Stimulated activated CD4-positive, alpha-beta T cell treated with anti-CD3 and anti-CD28 coated beads, Interleukin-2, amount 100 ng/mL, for 4 hours (primary cell): ENCODE measurements at regions not wholly inside any gene's neighbourhood (a gene's known extent, or its start where the extent isn't known, plus 50 kb on each side); places are given as distances from the start of the nearest gene placed in this dataset.

Experiments
- DNase-seq: peaks from one replicate; pipeline ENCODE4 v3.0.0-alpha.2; 2020; ENCODE audit warnings: low read depth

DNA sequence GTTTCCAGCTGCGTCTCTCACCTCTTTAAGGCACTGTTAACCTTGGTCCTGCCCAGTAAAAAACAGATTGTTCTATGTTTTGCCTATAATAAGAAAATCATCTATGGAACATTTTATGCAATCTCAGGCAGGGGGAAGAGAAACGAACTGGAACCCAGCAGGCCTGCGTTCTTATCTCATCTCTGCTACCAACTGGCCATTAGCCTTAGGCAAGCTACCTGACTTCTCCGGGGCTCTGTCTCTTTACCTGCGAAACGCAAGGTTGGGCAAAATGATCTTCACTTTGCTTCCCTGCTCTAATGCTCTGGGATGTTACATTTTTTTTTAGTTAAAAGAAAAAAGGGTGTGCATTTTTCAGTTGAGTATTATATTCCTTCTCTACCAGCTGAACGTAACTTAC, 70.5 kb upstream of the WIPF1 start:
- no peak for DNase-seq

DNA sequence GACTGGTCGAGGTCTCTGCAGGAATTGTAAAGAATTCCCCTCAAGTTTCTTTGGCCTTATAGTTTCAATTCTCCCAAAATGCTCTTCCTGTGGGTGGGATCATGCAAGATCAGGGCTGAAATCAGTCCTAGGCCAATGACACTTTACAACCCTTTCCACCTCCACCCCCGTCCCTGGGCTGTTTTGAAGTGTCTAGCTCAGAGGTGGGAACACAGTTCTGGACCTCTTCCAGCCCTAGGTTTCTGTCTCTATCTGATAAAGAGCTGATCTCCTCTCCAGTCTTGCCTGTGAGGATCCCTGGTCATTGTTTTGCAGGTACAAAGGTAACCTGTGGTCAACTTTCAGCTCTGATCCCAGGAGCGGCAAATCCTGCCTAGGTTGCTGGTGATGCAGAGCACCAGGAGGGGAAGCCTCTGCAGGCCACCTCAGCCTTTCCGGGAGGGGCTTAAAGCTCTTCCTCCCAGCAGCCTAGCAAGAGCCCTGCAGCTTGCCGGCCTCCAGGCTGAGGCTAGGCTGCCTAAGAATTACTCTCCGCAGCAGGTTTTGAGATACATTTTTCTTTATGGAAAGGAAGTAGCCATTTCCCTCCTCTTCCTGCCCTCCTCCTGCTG, 69.8 kb upstream of the WIPF1 start:
- no peak for DNase-seq

DNA sequence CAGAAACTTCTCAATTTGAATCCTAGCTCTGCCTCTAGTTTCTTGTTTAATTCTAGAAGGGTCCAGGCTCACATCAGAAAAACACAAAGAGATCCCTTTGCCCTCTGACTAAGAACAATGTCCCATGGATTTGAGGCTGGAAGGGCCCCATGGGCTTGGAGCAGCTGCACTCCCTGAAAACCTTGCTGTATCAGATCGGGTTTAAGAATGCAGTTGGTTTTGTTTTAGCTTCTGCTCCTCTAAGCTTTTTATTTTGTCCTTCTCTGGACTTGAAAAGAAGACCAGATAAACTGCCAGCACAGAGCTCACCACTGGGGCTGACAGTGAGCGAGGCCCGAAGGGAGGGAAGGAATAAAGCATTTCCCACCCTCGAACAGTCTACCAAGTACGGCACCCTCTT, 69.2 kb upstream of the WIPF1 start:
- no peak for DNase-seq

DNA sequence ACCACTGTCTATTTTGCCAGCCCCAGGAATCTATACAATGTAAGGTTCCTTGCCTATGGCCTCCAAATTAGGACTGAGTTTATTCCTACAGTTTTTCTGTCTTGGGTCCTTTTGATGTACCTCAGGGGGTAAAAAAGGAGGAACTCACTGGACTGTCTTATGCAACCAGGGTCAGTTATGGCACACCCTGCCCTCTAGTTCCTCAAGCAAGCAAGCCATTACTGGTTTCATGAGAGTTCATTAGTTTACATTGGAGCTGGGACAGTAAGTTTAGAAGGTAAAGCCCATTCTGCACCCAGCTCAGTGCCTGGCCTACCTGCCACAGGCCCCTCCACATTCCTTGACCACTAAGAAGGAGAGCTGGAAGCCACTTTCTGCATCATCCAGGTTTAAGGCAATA, 68.7 kb upstream of the WIPF1 start:
- DNase-seq: no peak

DNA sequence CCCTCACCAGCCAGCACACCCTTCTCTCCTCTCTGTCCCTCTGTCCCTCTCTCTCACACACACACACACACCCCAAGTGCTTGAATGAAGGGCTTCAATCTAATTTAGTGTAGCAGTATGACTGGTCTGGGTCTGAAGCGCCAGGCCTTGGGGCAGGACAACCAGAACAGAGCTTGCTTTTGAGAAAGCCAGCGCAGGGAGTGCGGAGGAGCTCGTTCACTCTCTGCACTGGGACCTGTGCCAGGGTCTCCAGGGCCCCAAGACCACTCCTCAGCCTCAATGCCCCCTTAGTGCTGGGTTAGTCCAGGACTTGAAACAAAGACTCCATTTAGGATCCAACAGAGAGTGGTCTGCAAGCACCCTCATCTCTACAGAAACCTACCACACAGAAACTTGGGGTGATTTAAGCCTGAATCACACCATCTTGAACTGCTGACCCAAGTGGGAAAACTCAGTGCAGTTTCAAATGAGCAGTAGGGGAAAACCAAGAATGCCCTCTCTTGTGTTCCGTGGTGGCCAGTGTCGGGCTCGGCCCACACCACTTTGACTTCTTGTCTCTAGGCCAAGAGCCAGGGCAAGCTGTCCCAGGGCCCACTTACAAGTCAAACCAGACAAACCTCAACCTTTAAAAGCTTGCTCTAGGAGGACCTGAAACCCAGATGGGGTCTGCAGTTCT, 66.6 kb upstream of the WIPF1 start:
- DNase-seq: no peak

DNA sequence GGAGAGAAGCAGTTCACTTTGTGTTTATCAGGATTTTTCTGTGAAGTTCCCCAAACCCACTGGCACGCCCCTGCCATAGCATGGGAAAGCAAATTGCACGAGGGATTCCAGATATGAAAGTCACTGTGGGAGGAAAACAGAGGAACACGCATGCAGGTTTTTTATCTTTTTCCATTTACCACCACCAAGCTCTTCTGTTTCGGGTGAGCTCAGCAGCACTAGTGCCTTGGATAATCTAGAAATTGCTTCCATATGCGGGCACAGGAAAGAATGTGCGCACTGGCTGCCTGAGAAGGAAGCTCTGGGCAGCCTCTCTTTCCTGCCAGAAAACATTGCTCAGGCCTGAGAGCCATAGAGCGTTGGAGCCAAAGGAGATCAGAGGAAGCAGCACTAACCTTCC, 65.9 kb upstream of the WIPF1 start:
- DNase-seq: no peak

DNA sequence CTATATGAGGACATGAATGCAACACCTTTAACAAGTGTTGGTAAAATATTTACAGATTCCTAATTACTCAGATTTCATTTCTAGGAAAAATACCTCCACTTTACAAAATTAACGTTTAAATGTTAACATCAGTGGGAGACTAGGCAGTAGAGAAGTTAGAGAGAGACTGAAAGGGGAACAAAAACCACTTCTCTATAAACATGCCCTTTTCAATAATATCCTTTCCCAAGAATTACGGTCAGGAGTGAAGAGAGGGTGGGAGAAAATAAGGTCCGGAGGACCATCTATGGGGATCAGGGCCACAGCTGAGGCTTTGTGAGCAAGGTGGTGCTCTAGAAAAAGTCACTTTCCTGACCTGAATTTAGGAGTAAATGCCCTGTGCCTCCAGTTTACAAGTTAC, 65.3 kb upstream of the WIPF1 start:
- no peak for DNase-seq

DNA sequence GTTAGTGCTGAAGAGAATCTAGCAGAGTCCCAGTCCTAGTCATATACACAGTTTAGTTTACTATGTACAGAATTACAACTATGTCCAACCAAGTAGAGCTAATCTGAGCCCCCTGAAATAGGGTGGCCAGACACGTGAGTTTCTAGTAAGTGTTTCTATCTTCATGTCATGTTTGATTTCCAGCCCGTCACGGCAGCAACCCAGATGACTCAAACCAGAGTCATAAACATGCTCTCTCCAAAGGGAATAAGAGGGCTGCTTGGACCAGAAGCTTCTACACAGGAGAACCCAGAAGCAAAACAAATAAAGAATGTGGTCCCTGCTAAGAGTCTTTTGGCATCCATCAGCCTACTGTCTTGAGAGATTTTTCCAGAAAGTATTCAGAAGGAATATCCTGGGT, 64.9 kb upstream of the WIPF1 start:
- no peak for DNase-seq

DNA sequence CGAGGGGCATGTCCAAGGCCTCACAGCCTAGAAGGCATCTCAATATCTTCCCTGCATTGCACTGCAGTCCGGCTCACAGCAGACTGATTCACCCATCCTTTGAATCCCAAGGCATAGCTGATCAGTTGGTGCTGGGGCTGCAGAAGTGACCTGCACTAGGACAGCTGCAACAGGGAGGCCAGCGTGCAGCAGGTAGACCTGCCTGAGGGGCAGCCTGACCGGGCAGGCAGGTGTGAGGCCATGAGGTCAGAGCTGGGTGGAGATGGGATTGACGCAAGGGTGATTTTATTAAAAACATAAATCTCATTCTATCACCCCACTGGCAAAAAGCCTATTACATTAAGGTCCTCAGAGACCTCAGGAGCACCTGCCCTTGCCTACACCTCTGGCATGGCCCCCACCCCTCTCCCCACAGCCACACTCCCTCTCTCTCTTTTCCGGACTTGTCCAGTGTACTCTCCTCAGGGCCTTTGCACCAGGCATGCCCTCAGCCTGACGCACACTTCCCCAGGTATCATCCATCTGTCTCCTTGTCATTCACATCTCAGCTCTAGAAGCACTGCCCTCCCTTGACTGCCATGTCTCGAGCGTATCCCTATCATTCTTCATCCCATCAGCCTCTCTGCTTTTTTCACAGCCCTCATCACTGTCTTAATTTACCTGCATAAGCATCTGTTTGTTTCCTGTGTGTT, 63.5 kb upstream of the WIPF1 start:
- DNase-seq: no peak

DNA sequence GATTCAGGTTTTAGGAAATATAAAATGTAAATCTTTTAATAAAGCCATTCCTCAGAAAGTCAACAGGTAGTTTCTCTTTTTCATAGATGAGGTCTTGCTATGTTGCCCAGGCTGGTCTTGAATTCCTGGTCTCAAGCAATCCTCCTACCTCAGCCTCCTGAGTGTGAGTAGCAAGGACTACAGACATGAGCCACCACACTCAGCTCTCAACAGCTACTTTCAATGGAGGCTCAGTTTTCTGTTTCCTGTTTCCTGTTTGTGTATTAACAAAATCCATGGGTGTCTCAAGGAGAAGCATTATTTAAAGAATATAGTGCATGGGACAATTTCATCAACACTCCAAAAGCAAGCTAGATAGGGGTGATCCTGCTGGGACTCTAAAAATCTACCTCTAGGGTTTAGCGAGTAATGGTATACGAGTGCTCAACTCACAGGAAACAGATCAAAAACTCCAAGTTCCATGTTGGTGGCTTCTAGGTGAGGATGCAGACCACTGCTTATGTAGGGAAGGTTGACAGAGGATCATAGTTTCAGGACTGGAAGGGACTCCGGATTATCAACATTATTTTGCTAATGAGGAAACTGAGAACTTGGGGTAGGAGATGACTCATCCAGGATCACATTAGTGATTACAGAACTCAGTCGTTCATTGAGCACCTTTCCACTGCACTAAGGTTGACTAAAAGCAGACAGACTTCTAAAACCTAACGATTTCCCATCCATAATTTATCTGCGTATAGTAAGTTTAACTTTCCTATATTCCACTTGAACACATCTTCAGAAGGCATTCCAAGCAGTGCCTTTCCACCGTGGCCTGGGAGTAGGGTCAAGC, 61.7 kb upstream of the WIPF1 start:
- DNase-seq: no peak

DNA sequence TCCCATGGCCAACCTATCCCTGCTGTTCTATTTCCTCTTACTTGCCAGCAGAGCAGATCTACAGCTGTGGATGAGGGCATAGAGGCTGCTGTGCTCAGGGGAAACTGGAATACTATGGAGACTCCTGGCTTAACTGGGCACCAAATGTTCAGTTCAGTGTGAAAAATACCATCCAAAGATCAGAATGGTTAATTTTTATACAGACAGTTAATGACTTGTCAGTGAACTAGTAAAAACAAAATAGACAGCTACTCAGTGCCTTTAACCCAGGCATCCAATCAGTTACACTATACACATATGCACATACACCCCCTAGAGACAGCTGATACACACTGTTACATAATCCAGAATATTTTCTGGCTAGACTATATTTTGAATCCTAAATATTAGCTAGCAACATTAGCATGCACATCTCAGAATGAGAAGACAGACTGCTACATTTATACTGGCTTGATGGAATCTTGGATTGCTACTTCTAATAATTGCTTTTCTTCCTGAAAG, 59.1 kb upstream of the WIPF1 start:
- no peak for DNase-seq

DNA sequence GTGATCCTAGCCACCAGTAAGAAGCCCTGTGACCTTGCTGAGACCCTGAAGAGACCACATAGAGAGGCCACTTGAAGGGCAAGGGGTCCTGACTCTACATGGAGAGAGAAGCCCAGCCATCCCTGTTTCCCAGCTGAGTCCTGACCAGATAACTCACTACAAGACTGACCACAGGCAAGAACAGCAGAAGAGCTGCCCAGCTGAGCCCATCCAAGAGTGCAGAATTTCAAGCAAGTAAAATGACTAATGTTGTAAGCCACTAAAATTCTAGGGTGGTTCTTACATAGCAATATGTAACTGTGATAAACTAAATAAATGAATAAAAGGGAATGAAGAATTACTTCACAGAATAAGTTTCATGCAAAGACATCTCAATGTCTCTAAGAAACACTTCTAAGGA, 58.4 kb upstream of the WIPF1 start:
- DNase-seq: no peak

DNA sequence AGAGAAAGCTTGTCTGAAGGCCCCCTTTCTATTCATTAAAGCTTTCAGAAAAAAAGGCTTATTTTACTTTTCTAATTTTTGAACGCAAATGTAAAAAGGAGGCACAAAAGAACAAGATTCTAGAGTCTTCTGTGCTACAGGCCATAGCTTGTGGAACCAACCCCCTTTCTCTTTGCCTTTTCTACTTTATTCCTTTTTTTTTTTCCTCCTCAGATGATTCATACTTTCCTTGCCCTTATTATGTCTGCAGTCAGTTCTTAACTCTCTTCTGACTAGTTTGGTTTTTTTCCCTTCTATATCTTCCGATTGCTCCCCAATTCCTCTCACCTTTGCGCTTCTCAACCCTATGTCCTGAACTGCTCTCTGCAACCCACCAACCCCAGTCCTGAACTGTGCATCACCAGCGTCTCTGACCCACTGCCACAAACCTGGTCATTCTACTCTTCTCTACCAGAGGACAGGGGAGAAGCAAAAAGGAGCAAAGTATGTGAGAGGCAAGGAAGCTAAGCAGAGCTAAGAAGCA, 56.9 kb upstream of the WIPF1 start:
- DNase-seq: no peak

DNA sequence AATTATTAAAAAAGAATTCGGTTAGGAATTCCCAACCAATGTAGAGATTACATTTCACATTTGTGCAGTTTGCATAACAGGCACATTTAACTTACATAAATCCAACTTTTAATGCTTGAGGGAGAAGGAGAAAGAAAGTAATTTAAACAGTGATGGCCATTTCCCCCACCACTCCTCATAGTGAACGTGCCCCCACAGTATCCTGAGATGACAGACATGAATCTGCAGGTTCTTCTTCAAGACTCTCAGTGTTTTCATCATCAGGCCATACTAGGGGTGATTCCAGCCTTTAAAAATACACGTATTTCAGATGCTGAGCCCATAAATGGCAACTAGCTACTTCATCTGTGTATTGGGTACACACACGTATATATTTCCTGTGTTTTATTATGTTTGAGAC, 51.3 kb upstream of the WIPF1 start:
- DNase-seq: no peak
